ENCODE measurements at regions not wholly inside any gene's neighbourhood (a gene's known extent, or its start where the extent isn't known, plus 50 kb on each side); places are given as distances from the start of the nearest gene placed in this dataset.
A peak's percentile ranks its signal among the peaks of the same experiment; 100 is the strongest.

DNA sequence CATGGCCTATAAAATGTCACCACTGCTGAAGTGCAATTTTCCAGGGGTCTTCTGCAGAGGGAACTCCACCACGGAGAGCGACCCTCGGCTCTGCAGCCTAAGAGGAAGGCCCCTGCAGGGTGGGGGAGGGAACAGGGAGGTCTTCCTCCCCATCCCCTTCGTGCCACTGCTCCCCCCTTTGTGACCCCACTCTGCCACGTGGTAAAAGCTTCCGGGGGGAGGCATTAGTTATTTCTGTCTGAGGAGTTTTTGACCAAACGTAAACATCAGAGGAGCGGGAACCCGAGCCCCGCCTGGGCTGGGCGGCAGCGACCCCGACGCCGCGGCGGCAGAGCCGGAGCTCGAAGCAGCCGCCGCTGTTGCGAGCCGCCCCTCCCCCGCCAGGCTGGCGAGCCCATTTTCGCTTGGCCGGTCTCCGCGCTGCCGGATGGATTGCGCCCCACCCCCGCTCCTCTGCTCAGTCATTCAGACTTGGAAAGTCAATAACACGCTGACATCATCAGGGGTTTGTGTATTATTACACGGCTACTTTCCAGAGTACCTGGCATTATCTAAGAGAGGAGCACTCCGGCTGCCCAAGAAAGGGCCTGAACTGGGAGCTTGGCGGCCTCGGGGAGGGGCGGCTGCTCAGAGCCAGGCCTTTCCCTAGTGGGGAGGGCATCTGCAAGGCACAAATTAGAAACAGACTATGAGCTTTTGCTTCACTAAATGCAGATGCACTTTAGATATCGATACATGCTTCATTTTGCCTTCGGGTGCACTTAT lies 162.5 kb upstream of the TBL1XR1 start:
- TF ChIP-seq, protein P1, sequence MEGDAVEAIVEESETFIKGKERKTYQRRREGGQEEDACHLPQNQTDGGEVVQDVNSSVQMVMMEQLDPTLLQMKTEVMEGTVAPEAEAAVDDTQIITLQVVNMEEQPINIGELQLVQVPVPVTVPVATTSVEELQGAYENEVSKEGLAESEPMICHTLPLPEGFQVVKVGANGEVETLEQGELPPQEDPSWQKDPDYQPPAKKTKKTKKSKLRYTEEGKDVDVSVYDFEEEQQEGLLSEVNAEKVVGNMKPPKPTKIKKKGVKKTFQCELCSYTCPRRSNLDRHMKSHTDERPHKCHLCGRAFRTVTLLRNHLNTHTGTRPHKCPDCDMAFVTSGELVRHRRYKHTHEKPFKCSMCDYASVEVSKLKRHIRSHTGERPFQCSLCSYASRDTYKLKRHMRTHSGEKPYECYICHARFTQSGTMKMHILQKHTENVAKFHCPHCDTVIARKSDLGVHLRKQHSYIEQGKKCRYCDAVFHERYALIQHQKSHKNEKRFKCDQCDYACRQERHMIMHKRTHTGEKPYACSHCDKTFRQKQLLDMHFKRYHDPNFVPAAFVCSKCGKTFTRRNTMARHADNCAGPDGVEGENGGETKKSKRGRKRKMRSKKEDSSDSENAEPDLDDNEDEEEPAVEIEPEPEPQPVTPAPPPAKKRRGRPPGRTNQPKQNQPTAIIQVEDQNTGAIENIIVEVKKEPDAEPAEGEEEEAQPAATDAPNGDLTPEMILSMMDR (IDR thresholded peaks at IDR 0.05; ENCODE audit: low read depth, low read length, poor library complexity, severe bottlenecking), result peak; percentile 11
- no peak for TF ChIP-seq EZH2phosphoT487 (IDR thresholded peaks at IDR 0.05; ENCODE audit: borderline replicate concordance, low read length)
